ENCODE measurements at regions not wholly inside any gene's neighbourhood (a gene's known extent, or its start where the extent isn't known, plus 50 kb on each side); places are given as distances from the start of the nearest gene placed in this dataset.

GRCh38 chr5:2194949-2195348 is 312.2 kb upstream of the IRX4 start:
- DNase-seq (no peak), ATAC-seq (no peak)
- 14 to 44% methylated on average over 2 of the region's 2 CpGs for WGBS, 2 donors
- intact Hi-C loops (cut with DNase I), result no loop called here
- no peaks in the 10 kb centered on the region for H3K36me3 ChIP-seq (replicated peaks in 1 of 2; ENCODE audit: insufficient read depth in 1 of 2, low read depth in 2 of 2)
- peaks cover 0 to 6% (median 0%) of the 10 kb centered on the region in 3 donors for H3K9me3 ChIP-seq
- TF ChIP-seq POLR2A (IDR thresholded peaks at IDR 0.05), result no peak
- TF ChIP-seq, protein P1, sequence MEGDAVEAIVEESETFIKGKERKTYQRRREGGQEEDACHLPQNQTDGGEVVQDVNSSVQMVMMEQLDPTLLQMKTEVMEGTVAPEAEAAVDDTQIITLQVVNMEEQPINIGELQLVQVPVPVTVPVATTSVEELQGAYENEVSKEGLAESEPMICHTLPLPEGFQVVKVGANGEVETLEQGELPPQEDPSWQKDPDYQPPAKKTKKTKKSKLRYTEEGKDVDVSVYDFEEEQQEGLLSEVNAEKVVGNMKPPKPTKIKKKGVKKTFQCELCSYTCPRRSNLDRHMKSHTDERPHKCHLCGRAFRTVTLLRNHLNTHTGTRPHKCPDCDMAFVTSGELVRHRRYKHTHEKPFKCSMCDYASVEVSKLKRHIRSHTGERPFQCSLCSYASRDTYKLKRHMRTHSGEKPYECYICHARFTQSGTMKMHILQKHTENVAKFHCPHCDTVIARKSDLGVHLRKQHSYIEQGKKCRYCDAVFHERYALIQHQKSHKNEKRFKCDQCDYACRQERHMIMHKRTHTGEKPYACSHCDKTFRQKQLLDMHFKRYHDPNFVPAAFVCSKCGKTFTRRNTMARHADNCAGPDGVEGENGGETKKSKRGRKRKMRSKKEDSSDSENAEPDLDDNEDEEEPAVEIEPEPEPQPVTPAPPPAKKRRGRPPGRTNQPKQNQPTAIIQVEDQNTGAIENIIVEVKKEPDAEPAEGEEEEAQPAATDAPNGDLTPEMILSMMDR (IDR thresholded peaks at IDR 0.05), result no peak
- H3K4me1 ChIP-seq, result no peaks in the 10 kb centered on the region
- no peak overlapping the region for H3K4me3 ChIP-seq
- no peaks in the 10 kb centered on the region for H3K27me3 ChIP-seq
- H3K27ac ChIP-seq, result no peak overlapping the region

DNA sequence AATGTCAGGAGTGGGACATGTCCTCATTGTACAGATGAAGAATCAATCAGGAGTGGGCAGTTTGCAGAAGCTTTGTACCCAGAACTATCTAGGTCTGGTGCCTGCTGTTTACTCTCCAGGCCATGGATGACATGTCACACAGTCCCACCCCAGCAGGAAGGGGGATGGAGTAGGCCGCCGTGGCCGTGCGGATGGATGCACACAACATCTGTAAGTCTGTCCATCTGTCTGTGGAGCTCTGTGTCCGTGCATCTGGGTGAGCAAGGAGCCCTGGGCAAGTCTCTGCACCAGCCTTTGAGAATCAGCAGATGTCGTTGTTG is 311.5 kb upstream of the IRX4 start:
- no peaks in the 10 kb centered on the region for H3K27me3 ChIP-seq
- H3K9me3 ChIP-seq, result peaks cover 0 to 6% (median 0%) of the 10 kb centered on the region in 3 donors
- WGBS, 2 donors, result 74 to 84% methylated on average over 5 to 6 of the region's 6 CpGs
- intact Hi-C loops (cut with DNase I), result no loop called here
- TF ChIP-seq, protein P1 (IDR thresholded peaks at IDR 0.05), result no peak
- TF ChIP-seq POLR2A (IDR thresholded peaks at IDR 0.05), result no peak
- no peaks in the 10 kb centered on the region for H3K4me1 ChIP-seq
- no peaks in the 10 kb centered on the region for H3K36me3 ChIP-seq (replicated peaks in 1 of 2; ENCODE audit: insufficient read depth in 1 of 2, low read depth in 2 of 2)
- no peak for DNase-seq
- ATAC-seq, result no peak
- no peak overlapping the region for H3K27ac ChIP-seq
- no peak overlapping the region for H3K4me3 ChIP-seq

DNA sequence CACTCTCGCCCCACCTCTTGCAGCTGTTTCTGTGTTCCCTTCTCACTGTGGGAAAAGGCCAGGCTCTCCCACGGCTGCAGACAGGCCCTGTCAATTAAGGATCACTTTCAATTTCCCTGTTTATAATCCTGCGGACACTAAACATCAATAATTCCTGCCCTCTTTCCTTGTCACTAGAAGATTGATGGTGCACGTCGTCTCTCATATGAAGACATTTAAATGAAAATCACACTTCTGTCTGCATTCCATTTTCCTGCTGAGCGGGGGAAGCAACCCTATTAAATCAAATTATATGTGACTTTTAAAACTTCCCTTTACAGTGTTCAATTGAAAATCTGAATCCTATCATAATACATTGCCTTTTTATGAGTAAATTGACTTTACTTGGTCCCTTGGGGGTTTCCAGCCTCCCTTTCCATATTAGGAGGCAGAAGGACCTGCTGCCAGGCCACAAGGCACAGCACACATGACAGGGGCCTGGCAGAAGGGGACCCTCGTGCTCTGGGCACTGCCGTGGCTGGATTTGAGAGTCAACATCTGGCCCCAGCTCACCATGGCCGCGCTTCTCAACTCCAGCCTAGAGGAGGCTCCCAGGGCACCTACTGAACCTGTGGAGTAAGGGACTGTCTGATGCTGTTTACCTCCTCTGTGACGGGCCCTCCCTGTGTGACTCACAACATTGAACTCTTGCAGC is 311.0 kb upstream of the IRX4 start:
- no peak for TF ChIP-seq POLR2A (IDR thresholded peaks at IDR 0.05)
- TF ChIP-seq, protein P1 (IDR thresholded peaks at IDR 0.05), result no peak
- no peak for DNase-seq
- Histone ChIP-seq H3K4me1 (no peaks in the 10 kb centered on the region), H3K27me3 (no peaks in the 10 kb centered on the region), H3K9me3 (peaks cover 0 to 6% (median 0%) of the 10 kb centered on the region in 3 donors), H3K4me3 (no peak overlapping the region), H3K27ac (no peak overlapping the region), H3K36me3 (replicated peaks in 1 of 2; ENCODE audit: insufficient read depth in 1 of 2, low read depth in 2 of 2) (no peaks in the 10 kb centered on the region)
- intact Hi-C loops (cut with DNase I), result no loop called here
- no peak for ATAC-seq
- WGBS, 2 donors, result 44 to 46% methylated on average over 9 to 11 of the region's 11 CpGs

GRCh38 chr5:2193142-2193541 is 310.4 kb upstream of the IRX4 start:
- ATAC-seq, result no peak
- H3K9me3 ChIP-seq, result peaks cover 0 to 6% (median 0%) of the 10 kb centered on the region in 3 donors
- H3K36me3 ChIP-seq (replicated peaks in 1 of 2; ENCODE audit: insufficient read depth in 1 of 2, low read depth in 2 of 2), result no peaks in the 10 kb centered on the region
- no peak for TF ChIP-seq POLR2A (IDR thresholded peaks at IDR 0.05)
- TF ChIP-seq, protein P1 (IDR thresholded peaks at IDR 0.05), result no peak
- no peak overlapping the region for H3K4me3 ChIP-seq
- no peak for DNase-seq
- WGBS, 2 donors, result 39 to 40% methylated on average over 6 of the region's 6 CpGs
- no peak overlapping the region for H3K27ac ChIP-seq
- H3K4me1 ChIP-seq, result no peaks in the 10 kb centered on the region
- intact Hi-C loops (cut with DNase I), result no loop called here
- H3K27me3 ChIP-seq, result no peaks in the 10 kb centered on the region

DNA sequence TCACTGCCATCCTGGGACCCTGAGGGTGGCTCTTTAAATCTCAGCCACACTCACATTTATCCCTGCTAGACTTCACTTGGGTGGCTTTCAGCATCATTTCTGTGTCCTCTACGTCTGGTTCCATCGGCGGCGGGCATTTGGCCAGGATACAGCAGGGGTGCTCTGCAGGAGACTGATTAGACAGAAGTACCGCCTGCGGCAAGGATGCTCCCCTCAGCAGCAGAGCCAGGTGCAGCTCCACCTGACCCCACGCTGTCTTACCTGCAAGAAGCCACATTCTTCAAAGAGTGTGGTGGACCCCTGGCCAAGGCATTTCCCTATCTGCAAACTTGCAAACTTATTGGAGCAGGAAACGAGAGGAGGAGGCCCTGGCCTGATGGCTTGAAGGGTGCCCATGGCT is 309.8 kb upstream of the IRX4 start:
- Histone ChIP-seq H3K27me3 (no peaks in the 10 kb centered on the region), H3K36me3 (replicated peaks in 1 of 2; ENCODE audit: insufficient read depth in 1 of 2, low read depth in 2 of 2) (no peaks in the 10 kb centered on the region), H3K9me3 (peaks cover 0 to 6% (median 0%) of the 10 kb centered on the region in 3 donors), H3K4me1 (no peaks in the 10 kb centered on the region), H3K27ac (no peak overlapping the region), H3K4me3 (no peak overlapping the region)
- TF ChIP-seq, protein P1 (IDR thresholded peaks at IDR 0.05), result no peak
- TF ChIP-seq POLR2A (IDR thresholded peaks at IDR 0.05), result no peak
- WGBS, 2 donors, result 51 to 65% methylated on average over 5 to 8 of the region's 8 CpGs
- DNase-seq (no peak), ATAC-seq (no peak)
- intact Hi-C loops (cut with DNase I), result no loop called here

Data from body of pancreas (tissue), 4 donors.